SK-N-SH (cell line): ENCODE measurements at regions not wholly inside any gene's neighbourhood (a gene's known extent, or its start where the extent isn't known, plus 50 kb on each side); places are given as distances from the start of the nearest gene placed in this dataset.

ENCODE experiments used
- RCOR1 ChIP-seq: fragments of 150-350 bp; IDR thresholded peaks from 2 replicates; pipeline ENCODE4 v1.6.1; 2017; ENCODE audit warnings: antibody characterized with exemption, low read length
- TF ChIP-seq, protein P1 (sequence below): fragments of 200-600 bp; sonication (generic); IDR thresholded peaks from 2 replicates; pipeline ENCODE4 v1.6.1; 2017; ENCODE audit warnings: antibody characterized with exemption, mild to moderate bottlenecking, moderate library complexity

- TF ChIP-seq, protein P1, sequence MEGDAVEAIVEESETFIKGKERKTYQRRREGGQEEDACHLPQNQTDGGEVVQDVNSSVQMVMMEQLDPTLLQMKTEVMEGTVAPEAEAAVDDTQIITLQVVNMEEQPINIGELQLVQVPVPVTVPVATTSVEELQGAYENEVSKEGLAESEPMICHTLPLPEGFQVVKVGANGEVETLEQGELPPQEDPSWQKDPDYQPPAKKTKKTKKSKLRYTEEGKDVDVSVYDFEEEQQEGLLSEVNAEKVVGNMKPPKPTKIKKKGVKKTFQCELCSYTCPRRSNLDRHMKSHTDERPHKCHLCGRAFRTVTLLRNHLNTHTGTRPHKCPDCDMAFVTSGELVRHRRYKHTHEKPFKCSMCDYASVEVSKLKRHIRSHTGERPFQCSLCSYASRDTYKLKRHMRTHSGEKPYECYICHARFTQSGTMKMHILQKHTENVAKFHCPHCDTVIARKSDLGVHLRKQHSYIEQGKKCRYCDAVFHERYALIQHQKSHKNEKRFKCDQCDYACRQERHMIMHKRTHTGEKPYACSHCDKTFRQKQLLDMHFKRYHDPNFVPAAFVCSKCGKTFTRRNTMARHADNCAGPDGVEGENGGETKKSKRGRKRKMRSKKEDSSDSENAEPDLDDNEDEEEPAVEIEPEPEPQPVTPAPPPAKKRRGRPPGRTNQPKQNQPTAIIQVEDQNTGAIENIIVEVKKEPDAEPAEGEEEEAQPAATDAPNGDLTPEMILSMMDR: no peak
- TF ChIP-seq RCOR1: no peak
These were observed 184.4 kb downstream of the PTGER3 start for GRCh38 chr1:70863239-70863638.
